ENCODE measurements at regions not wholly inside any gene's neighbourhood (a gene's known extent, or its start where the extent isn't known, plus 50 kb on each side); places are given as distances from the start of the nearest gene placed in this dataset.
"Not testable (repeated sequence)": the region's sequence is repeated elsewhere in the genome, so short reads cannot be mapped to it uniquely, and the experiment has no call there.

- not testable (repeated sequence) for TF ChIP-seq CTCF (IDR thresholded peaks at IDR 0.05; ENCODE audit: poor library complexity); EZH2 (IDR thresholded peaks at IDR 0.05; ENCODE audit: borderline replicate concordance)
Observed at GRCh38 chr6:60571293-60572016, 1714.6 kb downstream of the KHDRBS2 start.

Data from hepatocyte (in vitro differentiated cells).